Parathyroid adenoma (tissue), 2 donors: ENCODE measurements at regions not wholly inside any gene's neighbourhood (a gene's known extent, or its start where the extent isn't known, plus 50 kb on each side); places are given as distances from the start of the nearest gene placed in this dataset.

Experiments used
- H2AFZ ChIP-seq: fragments of 300-600 bp; sonication (generic); one replicate; pipeline ENCODE4 v1.7.0; 2017; ENCODE audit warnings: antibody characterized with exemption, mild to moderate bottlenecking
- H3K27ac ChIP-seq: fragments of 300-600 bp; sonication (generic); one replicate; pipeline ENCODE4 v1.7.0; 2017
- H3K27me3 ChIP-seq: fragments of 300-600 bp; sonication (generic); one replicate; pipeline ENCODE4 v1.7.0; 2017; ENCODE audit warnings: low read length; ENCODE audit not compliant: control insufficient read depth, insufficient read depth
- H3K36me3 ChIP-seq: fragments of 300-600 bp; sonication (generic); one replicate; pipeline ENCODE4 v1.7.0; 2017; ENCODE audit warnings: low read length; ENCODE audit not compliant: control insufficient read depth, insufficient read depth
- H3K4me1 ChIP-seq: fragments of 300-600 bp; sonication (generic); one replicate; pipeline ENCODE4 v1.7.0; 2017; ENCODE audit warnings: control low read depth
- H3K4me2 ChIP-seq: fragments of 300-600 bp; sonication (generic); one replicate; pipeline ENCODE4 v1.7.0; 2017; ENCODE audit warnings: low read length
- H3K4me3 ChIP-seq: fragments of 300-600 bp; sonication (generic); one replicate; pipeline ENCODE4 v1.7.0; 2017; ENCODE audit warnings: low read depth, low read length
- H3K79me2 ChIP-seq: fragments of 300-600 bp; sonication (generic); one replicate; pipeline ENCODE4 v1.7.0; 2017; ENCODE audit warnings: control low read depth
- H3K9ac ChIP-seq: fragments of 300-600 bp; sonication (generic); one replicate; pipeline ENCODE4 v1.7.0; 2017; ENCODE audit warnings: mild to moderate bottlenecking
- H3K9me3 ChIP-seq: fragments of 300-600 bp; sonication (generic); one replicate; pipeline ENCODE4 v1.7.0; 2017; ENCODE audit warnings: low read length; ENCODE audit not compliant: control insufficient read depth
- CTCF ChIP-seq: fragments of 300-600 bp; sonication (generic); IDR thresholded peaks from one replicate; pipeline ENCODE4 v1.7.0; 2017; ENCODE audit warnings: antibody characterized with exemption, mild to moderate bottlenecking
- donor health status: primary hyperparathyroidism.

DNA sequence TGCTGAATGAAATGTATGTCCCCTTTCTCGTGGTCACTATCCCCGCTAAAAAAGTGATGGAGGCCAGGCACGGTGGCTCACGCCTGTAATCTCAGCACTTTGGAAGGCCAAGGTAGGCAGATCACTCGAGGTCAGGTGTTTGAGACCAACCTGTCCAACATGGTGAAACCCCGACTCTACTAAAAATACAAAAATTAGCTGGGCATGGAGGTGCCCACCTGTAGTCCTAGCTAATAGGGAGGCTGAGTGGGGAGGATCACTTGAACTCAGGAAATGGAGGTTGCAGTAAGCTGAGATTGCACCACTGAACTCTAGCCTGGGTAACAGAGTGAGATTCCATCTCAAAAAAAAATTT lies 91.4 kb upstream of the MKLN1 start:
- H3K9ac ChIP-seq: no peak overlapping the region

GRCh38 chr7:131238347-131238931 lies 89.2 kb upstream of the MKLN1 start:
- H3K9me3 ChIP-seq: no peaks in the 10 kb centered on the region
- no peak overlapping the region for H3K27ac ChIP-seq
- H3K36me3 ChIP-seq: no peaks in the 10 kb centered on the region
- no peaks in the 10 kb centered on the region for H3K79me2 ChIP-seq
- no peak overlapping the region for H3K9ac ChIP-seq
- no peaks in the 10 kb centered on the region for H3K27me3 ChIP-seq
- no peak overlapping the region for H3K4me3 ChIP-seq
- no peak overlapping the region for H2AFZ ChIP-seq
- no peak overlapping the region for H3K4me2 ChIP-seq
- H3K4me1 ChIP-seq: no peaks in the 10 kb centered on the region
- no peak for TF ChIP-seq CTCF

More for the DNA sequence above, 91.4 kb upstream of the MKLN1 start:
- Histone ChIP-seq H3K27ac (no peak overlapping the region), H3K27me3 (no peaks in the 10 kb centered on the region), H3K36me3 (no peaks in the 10 kb centered on the region), H3K4me1 (no peaks in the 10 kb centered on the region), H3K79me2 (no peaks in the 10 kb centered on the region), H3K9me3 (no peaks in the 10 kb centered on the region), H3K4me3 (no peak overlapping the region), H2AFZ (no peak overlapping the region), H3K4me2 (no peak overlapping the region)
- TF ChIP-seq CTCF: no peak

DNA sequence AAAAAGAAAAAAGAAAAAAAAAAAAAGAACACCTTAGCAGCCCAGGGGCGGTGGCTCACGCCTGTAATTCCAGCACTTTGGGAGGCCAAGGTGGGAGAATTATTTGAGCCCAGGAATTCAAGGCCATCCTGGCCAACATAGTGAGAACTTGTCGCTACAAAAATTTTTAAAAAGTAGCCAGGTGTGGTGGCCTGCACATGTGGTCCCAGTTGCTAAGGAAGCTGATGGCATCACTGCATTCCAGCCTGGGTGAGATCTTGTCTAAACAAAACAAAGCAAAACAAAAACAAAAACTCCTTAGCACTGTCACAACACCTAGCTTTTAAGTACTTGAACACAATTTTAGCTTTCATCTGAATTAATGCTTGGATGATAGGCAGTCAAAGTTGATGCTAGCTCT lies 86.3 kb upstream of the MKLN1 start:
- H3K27me3 ChIP-seq: no peaks in the 10 kb centered on the region
- H2AFZ ChIP-seq: no peak overlapping the region
- no peak overlapping the region for H3K4me2 ChIP-seq
- H3K9me3 ChIP-seq: no peaks in the 10 kb centered on the region
- H3K9ac ChIP-seq: no peak overlapping the region
- H3K79me2 ChIP-seq: no peaks in the 10 kb centered on the region
- no peak overlapping the region for H3K27ac ChIP-seq
- H3K4me1 ChIP-seq: no peaks in the 10 kb centered on the region
- TF ChIP-seq CTCF: no peak
- H3K36me3 ChIP-seq: no peaks in the 10 kb centered on the region
- H3K4me3 ChIP-seq: no peak overlapping the region

GRCh38 chr7:131242123-131242650 lies 85.5 kb upstream of the MKLN1 start:
- Histone ChIP-seq H3K27ac (no peak overlapping the region), H3K4me3 (no peak overlapping the region), H3K4me1 (no peaks in the 10 kb centered on the region), H3K79me2 (no peaks in the 10 kb centered on the region), H3K36me3 (no peaks in the 10 kb centered on the region), H2AFZ (no peak overlapping the region), H3K27me3 (no peaks in the 10 kb centered on the region), H3K9ac (no peak overlapping the region), H3K4me2 (no peak overlapping the region), H3K9me3 (no peaks in the 10 kb centered on the region)
- TF ChIP-seq CTCF: no peak

DNA sequence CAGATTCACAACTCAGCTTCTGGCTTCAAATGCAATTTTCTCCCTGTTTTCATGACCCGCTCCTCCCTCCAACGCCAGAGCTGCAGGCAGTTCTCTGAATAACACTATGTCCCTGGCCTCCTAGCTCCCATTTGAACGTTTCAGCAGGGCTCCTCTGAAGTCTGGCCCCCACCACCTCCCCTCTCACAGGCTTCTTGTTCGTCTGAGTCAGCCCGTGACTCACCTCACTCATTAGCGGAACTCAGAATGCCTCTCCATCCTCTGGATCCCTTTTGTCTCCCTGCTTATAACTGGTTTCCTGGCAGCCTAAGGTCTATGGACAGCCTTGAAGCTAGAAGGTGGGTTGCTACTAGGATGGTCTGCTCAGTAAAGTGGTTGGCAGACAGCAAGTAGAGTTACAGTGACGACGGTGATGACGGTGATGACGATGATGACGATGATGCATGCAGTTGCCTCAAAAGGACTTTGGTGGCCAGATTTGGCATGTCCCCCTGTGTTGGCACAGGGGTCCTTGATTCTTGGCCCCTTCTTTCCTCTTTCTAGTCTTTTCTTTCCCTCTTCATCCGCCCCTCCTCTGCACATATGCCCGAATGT lies 83.3 kb upstream of the MKLN1 start:
- Histone ChIP-seq H2AFZ (no peak overlapping the region), H3K4me3 (no peak overlapping the region), H3K9ac (no peak overlapping the region), H3K27ac (no peak overlapping the region), H3K36me3 (no peaks in the 10 kb centered on the region), H3K4me2 (no peak overlapping the region), H3K4me1 (no peaks in the 10 kb centered on the region), H3K27me3 (no peaks in the 10 kb centered on the region), H3K79me2 (no peaks in the 10 kb centered on the region), H3K9me3 (no peaks in the 10 kb centered on the region)
- TF ChIP-seq CTCF: no peak
